IMR-90 (cell line): ENCODE measurements at regions not wholly inside any gene's neighbourhood (a gene's known extent, or its start where the extent isn't known, plus 50 kb on each side); places are given as distances from the start of the nearest gene placed in this dataset.

ENCODE experiments used
- ATAC-seq: fragments of 200-7000 bp; cut with Tn5 transposase; 2 replicates; pipeline ENCODE4 v1.9.1; 2020; ENCODE audit warnings: low read depth, mild to moderate bottlenecking, moderate library complexity
- BruUV-seq: library from RNA; stranded (reverse); fragments of 400-500 nt; replicated peaks from 2 replicates; lab custom pipeline; 2021; lab: Mats Ljungman, UMichigan
- CTCF ChIA-PET: fragments of 300-600 bp; formaldehyde crosslinking; extraction: SDS; loops from one replicate; lab custom pipeline; 2021; ENCODE audit warnings: antibody characterized with exemption; lab: Yijun Ruan, JAX
- POLR2A ChIA-PET: fragments of 300-600 bp; sonication (Branson Sonifier 250); formaldehyde crosslinking; loops from one replicate; lab custom pipeline; 2022; ENCODE audit warnings: antibody characterized with exemption; ENCODE audit not compliant: unreplicated experiment; lab: Charles Lee
- DNase-seq: peaks from one replicate; pipeline ENCODE4 v3.0.0; 2013
- H2AFZ ChIP-seq: replicated peaks from 2 replicates; pipeline ENCODE3; 2013; ENCODE audit warnings: low read length, mild to moderate bottlenecking; ENCODE audit not compliant: poor library complexity
- H2AK5ac ChIP-seq: 2 replicates; pipeline ENCODE4 v1.6.1; 2013; ENCODE audit warnings: low read depth, low read length, inconsistent platforms
- H2AK9ac ChIP-seq: replicated peaks from 2 replicates; pipeline ENCODE3; 2013; ENCODE audit warnings: mild to moderate bottlenecking, low read depth, low read length, moderate library complexity; ENCODE audit not compliant: poor library complexity
- H2BK120ac ChIP-seq: 2 replicates; pipeline ENCODE4 v1.6.1; 2013; ENCODE audit warnings: low read depth, low read length, inconsistent platforms
- H2BK15ac ChIP-seq: 3 replicates; pipeline ENCODE4 v1.6.1; 2013; ENCODE audit warnings: low read depth, low read length, inconsistent platforms
- H2BK20ac ChIP-seq: 2 replicates; pipeline ENCODE4 v1.6.1; 2013; ENCODE audit warnings: low read depth, mild to moderate bottlenecking, inconsistent platforms, low read length, moderate library complexity
- H2BK5ac ChIP-seq: 2 replicates; pipeline ENCODE4 v1.6.1; 2013; ENCODE audit warnings: mild to moderate bottlenecking, low read depth, low read length, inconsistent platforms; ENCODE audit not compliant: poor library complexity, severe bottlenecking
- H3K14ac ChIP-seq: replicated peaks from 2 replicates; pipeline ENCODE4 v1.6.1; 2013; ENCODE audit warnings: low read depth, low read length, inconsistent platforms
- H3K18ac ChIP-seq: 2 replicates; pipeline ENCODE4 v1.6.1; 2013; ENCODE audit warnings: low read depth, low read length, control low read depth
- H3K23ac ChIP-seq: 2 replicates; pipeline ENCODE4 v1.6.1; 2013; ENCODE audit warnings: low read depth, low read length, inconsistent platforms
- H3K27ac ChIP-seq: 2 replicates; pipeline ENCODE4 v1.5.1; 2013; ENCODE audit warnings: mild to moderate bottlenecking, control low read depth, low read length; ENCODE audit not compliant: insufficient read depth
- H3K27me3 ChIP-seq: 2 replicates; pipeline ENCODE4 v1.6.1; 2013; ENCODE audit warnings: low read length; ENCODE audit not compliant: control insufficient read depth, insufficient read depth
- H3K36me3 ChIP-seq: 2 replicates; pipeline ENCODE4 v1.6.1; 2013; ENCODE audit warnings: low read length, mixed read lengths; ENCODE audit not compliant: control insufficient read depth, insufficient read depth
- H3K4ac ChIP-seq: 2 replicates; pipeline ENCODE4 v1.6.1; 2013; ENCODE audit warnings: low read depth, low read length, inconsistent platforms
- H3K4me1 ChIP-seq: 2 replicates; pipeline ENCODE4 v1.6.1; 2013; ENCODE audit warnings: low read length, mixed read lengths; ENCODE audit not compliant: control insufficient read depth, insufficient read depth
- H3K4me2 ChIP-seq: 2 replicates; pipeline ENCODE4 v1.6.1; 2013; ENCODE audit warnings: low read depth, mild to moderate bottlenecking, control low read depth, low read length, moderate library complexity
- H3K4me3 ChIP-seq: 2 replicates; pipeline ENCODE4 v1.5.1; 2013; ENCODE audit warnings: low read depth, mild to moderate bottlenecking, control low read depth, low read length, moderate library complexity; ENCODE audit not compliant: insufficient read depth
- H3K56ac ChIP-seq: 2 replicates; pipeline ENCODE4 v1.6.1; 2013; ENCODE audit warnings: low read length, inconsistent platforms; ENCODE audit not compliant: insufficient read depth; ENCODE audit errors: extremely low read depth
- H3K79me1 ChIP-seq, 2 experiments: 2 replicates each; pipeline ENCODE4 v1.6.1; 2013; ENCODE audit warnings: low read length in 2 of 2, inconsistent platforms in 1 of 2, low read depth in 1 of 2
- H3K9ac ChIP-seq: 2 replicates; pipeline ENCODE4 v1.6.1; 2013; ENCODE audit warnings: low read depth, low read length, control low read depth
- H3K9me1 ChIP-seq: 2 replicates; pipeline ENCODE4 v1.6.1; 2013; ENCODE audit warnings: low read length, inconsistent platforms; ENCODE audit not compliant: insufficient read depth
- H3K9me3 ChIP-seq: 2 replicates; pipeline ENCODE4 v1.6.1; 2013; ENCODE audit warnings: low read length; ENCODE audit not compliant: control insufficient read depth, insufficient read depth
- H4K20me1 ChIP-seq: 2 replicates; pipeline ENCODE4 v1.6.1; 2013; ENCODE audit warnings: low read length, inconsistent platforms; ENCODE audit not compliant: insufficient read depth
- H4K5ac ChIP-seq: 2 replicates; pipeline ENCODE4 v1.6.1; 2013; ENCODE audit warnings: mild to moderate bottlenecking, low read depth, low read length, control low read depth
- H4K8ac ChIP-seq, 2 experiments: 2 replicates each; pipeline ENCODE4 v1.6.1; 2013; ENCODE audit warnings: low read depth in 2 of 2, low read length in 2 of 2, control low read depth in 1 of 2, inconsistent platforms in 1 of 2
- H4K91ac ChIP-seq: 2 replicates; pipeline ENCODE4 v1.6.1; 2013; ENCODE audit warnings: low read depth, low read length, inconsistent platforms; ENCODE audit not compliant: insufficient read depth
- BHLHE40 ChIP-seq: fragments of 150-350 bp; IDR thresholded peaks from 2 replicates; pipeline ENCODE4 v1.6.1; 2016; ENCODE audit warnings: mild to moderate bottlenecking, low read depth, low read length
- CHD1 ChIP-seq: IDR thresholded peaks from 2 replicates; pipeline ENCODE4 v1.6.1; 2012; ENCODE audit warnings: low read depth, low read length, improper control_type of control experiment
- ELK1 ChIP-seq: fragments of 150-350 bp; IDR thresholded peaks from 2 replicates; pipeline ENCODE4 v1.6.1; 2016; ENCODE audit warnings: low read depth, mild to moderate bottlenecking, low read length, moderate library complexity, borderline replicate concordance
- FOS ChIP-seq: fragments of 150-350 bp; IDR thresholded peaks from 2 replicates; pipeline ENCODE4 v1.6.1; 2016; ENCODE audit warnings: low read depth, low read length
- POLR2A ChIP-seq: IDR thresholded peaks from 2 replicates; pipeline ENCODE4 v1.6.1; 2012; ENCODE audit warnings: mild to moderate bottlenecking, low read depth, low read length
- WGBS, 2 experiments: methylation state at CpG; one replicate each; pipeline versions ENCODE4 v1.1.5 to v1.1.7; 2013; ENCODE audit warnings: missing lambda C conversion rate in 2 of 2; ENCODE audit not compliant: insufficient read length in 1 of 2; ENCODE audit errors: extremely low coverage in 2 of 2; 5-methylcytosine and 5-hydroxymethylcytosine counted together
- dilution Hi-C: fragments of 300-500 bp; cut with HindIII; formaldehyde crosslinking; loops from one replicate; pipeline ENCODE4 v1.14.3; 2018; ENCODE audit warnings: low sequenced_read_pairs; ENCODE audit not compliant: unreplicated experiment
- in situ Hi-C: fragments of 300-500 bp; cut with MboI; formaldehyde crosslinking; loops from 3 replicates; pipeline ENCODE4 v1.14.3; 2019; ENCODE audit warnings: low sequenced_read_pairs, inconsistent platforms, mixed read lengths
- intact Hi-C: fragments of 100-400 bp; cut with micrococcal nuclease; formaldehyde crosslinking; loops from 2 replicates; pipeline ENCODE4 v1.10.0; 2022

GRCh38 chr15:31801152-31801551 lies 229.2 kb upstream of the CHRNA7 start:
- no peak overlapping the region for H2BK20ac ChIP-seq
- H3K23ac ChIP-seq, result no peak overlapping the region
- H3K14ac ChIP-seq, result no peak overlapping the region
- WGBS, 2 experiments, result no CpG with 5 or more reads among the region's 5 CpGs
- H3K4me3 ChIP-seq, result no peak overlapping the region
- H3K18ac ChIP-seq, result no peak overlapping the region
- H4K8ac ChIP-seq, result no peak overlapping the region
- H3K36me3 ChIP-seq, result no peaks in the 10 kb centered on the region
- no peak overlapping the region for H2BK15ac ChIP-seq
- H3K4ac ChIP-seq, result no peak overlapping the region
- H4K20me1 ChIP-seq, result no peaks in the 10 kb centered on the region
- H2AK9ac ChIP-seq, result no peak overlapping the region
- no peak overlapping the region for H3K27ac ChIP-seq
- no peaks in the 10 kb centered on the region for H3K9me3 ChIP-seq
- no peak overlapping the region for H3K4me2 ChIP-seq
- BruUV-seq, result no TSS peak
- in situ Hi-C loops (no loop called here), intact Hi-C loops (no loop called here), dilution Hi-C loops (no loop called here)
- ChIA-PET CTCF (no interaction called here), POLR2A (no interaction called here)
- no peak overlapping the region for H2AK5ac ChIP-seq
- H2AFZ ChIP-seq, result no peak overlapping the region
- H2BK5ac ChIP-seq, result no peak overlapping the region
- H3K4me1 ChIP-seq, result no peaks in the 10 kb centered on the region
- H3K9ac ChIP-seq, result no peak overlapping the region
- ATAC-seq (no peak), DNase-seq (no peak)
- no peaks in the 10 kb centered on the region for H3K27me3 ChIP-seq
- TF ChIP-seq CHD1 (no peak), FOS (no peak), ELK1 (no peak), POLR2A (no peak), BHLHE40 (no peak)
- no peak overlapping the region for H4K91ac ChIP-seq
- H3K79me1 ChIP-seq, result no peaks in the 10 kb centered on the region
- no peak overlapping the region for H2BK120ac ChIP-seq
- H4K5ac ChIP-seq, result no peak overlapping the region
- H3K56ac ChIP-seq, result no peak overlapping the region
- H3K9me1 ChIP-seq, result no peaks in the 10 kb centered on the region
